ENCODE measurements at regions not wholly inside any gene's neighbourhood (a gene's known extent, or its start where the extent isn't known, plus 50 kb on each side); places are given as distances from the start of the nearest gene placed in this dataset.

DNA sequence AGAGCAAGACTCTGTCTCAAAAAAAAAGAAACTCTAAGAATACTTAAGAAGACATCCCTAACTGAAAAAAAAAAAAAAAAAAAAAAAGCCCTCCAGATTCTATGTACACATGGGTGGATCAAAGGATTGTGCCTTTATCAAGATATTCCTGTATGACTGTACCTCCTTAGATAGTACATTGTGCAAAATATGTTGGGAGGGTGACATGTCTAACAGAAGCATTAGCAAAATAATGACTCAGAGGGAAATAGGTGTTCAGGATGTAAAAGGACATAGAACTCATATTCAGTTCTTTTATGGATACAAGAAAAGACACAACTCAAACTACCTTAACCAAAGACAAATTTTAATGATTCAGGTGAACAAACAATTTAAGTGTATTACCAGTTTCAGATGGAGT, 269.8 kb upstream of the KAZN start:
- Mint-ChIP-seq H3K27me3 (peaks cover 28% of the 10 kb centered on the region), H3K9me3 (ENCODE audit: insufficient read depth) (peaks cover 2% of the 10 kb centered on the region), H3K27ac (no peak overlapping the region), H3K4me1 (no peaks in the 10 kb centered on the region), H3K4me3 (no peak overlapping the region)
- no peak for DNase-seq
- H3K36me3 ChIP-seq (replicated peaks in 1 of 2; ENCODE audit: control extremely low read depth in 1 of 2, control insufficient read depth in 1 of 2, extremely low read depth in 1 of 2, insufficient read depth in 2 of 2, low read length in 1 of 2): no peaks in the 10 kb centered on the region
- intact Hi-C loops (cut with micrococcal nuclease): no loop called here
- no peak overlapping the region for H3K27ac ChIP-seq (ENCODE audit: low read length in 2 of 2)
- H3K9ac ChIP-seq (ENCODE audit: low read length): no peak overlapping the region
- no peak for TF ChIP-seq EZH2 (IDR thresholded peaks at IDR 0.05; ENCODE audit: borderline replicate concordance, insufficient read depth, low read depth, low read length, poor library complexity, severe bottlenecking)
- TF ChIP-seq, protein P1, sequence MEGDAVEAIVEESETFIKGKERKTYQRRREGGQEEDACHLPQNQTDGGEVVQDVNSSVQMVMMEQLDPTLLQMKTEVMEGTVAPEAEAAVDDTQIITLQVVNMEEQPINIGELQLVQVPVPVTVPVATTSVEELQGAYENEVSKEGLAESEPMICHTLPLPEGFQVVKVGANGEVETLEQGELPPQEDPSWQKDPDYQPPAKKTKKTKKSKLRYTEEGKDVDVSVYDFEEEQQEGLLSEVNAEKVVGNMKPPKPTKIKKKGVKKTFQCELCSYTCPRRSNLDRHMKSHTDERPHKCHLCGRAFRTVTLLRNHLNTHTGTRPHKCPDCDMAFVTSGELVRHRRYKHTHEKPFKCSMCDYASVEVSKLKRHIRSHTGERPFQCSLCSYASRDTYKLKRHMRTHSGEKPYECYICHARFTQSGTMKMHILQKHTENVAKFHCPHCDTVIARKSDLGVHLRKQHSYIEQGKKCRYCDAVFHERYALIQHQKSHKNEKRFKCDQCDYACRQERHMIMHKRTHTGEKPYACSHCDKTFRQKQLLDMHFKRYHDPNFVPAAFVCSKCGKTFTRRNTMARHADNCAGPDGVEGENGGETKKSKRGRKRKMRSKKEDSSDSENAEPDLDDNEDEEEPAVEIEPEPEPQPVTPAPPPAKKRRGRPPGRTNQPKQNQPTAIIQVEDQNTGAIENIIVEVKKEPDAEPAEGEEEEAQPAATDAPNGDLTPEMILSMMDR (IDR thresholded peaks at IDR 0.05): no peak
- CTCF ChIA-PET: no interaction called here
- H3K4me1 ChIP-seq (ENCODE audit: control insufficient read depth in 2 of 2, insufficient read depth in 2 of 2, low read length in 2 of 2): no peaks in the 10 kb centered on the region
- no peaks in the 10 kb centered on the region for H3K27me3 ChIP-seq (replicated peaks in 1 of 4; ENCODE audit: control extremely low read depth in 1 of 4, control insufficient read depth in 3 of 4, insufficient read depth in 4 of 4, low read length in 3 of 4)
- no peaks in the 10 kb centered on the region for H4K20me1 ChIP-seq (ENCODE audit: control insufficient read depth, insufficient read depth, low read length, poor library complexity, severe bottlenecking)
- H3K4me3 ChIP-seq (ENCODE audit: control extremely low read depth in 1 of 5, extremely low read depth in 1 of 5, insufficient read depth in 1 of 5, low read depth in 2 of 5, low read length in 4 of 5): no peak overlapping the region
- no peak for ATAC-seq (ENCODE audit: low read depth)
- H3K9me3 ChIP-seq (ENCODE audit: control extremely low read depth in 1 of 3, control insufficient read depth in 2 of 3, insufficient read depth in 1 of 3, low read length in 2 of 3): peaks cover 0 to 3% (median 0%) of the 10 kb centered on the region in 3 donors
- no peak overlapping the region for H3K4me2 ChIP-seq (replicated peaks; ENCODE audit: low read depth, low read length, poor library complexity, severe bottlenecking)
- H3K79me2 ChIP-seq (ENCODE audit: control insufficient read depth, insufficient read depth, low read length): no peaks in the 10 kb centered on the region
- H2AFZ ChIP-seq (ENCODE audit: insufficient read depth, low read depth, low read length, poor library complexity, severe bottlenecking): no peak overlapping the region
- POLR2A ChIA-PET: no interaction called here

DNA sequence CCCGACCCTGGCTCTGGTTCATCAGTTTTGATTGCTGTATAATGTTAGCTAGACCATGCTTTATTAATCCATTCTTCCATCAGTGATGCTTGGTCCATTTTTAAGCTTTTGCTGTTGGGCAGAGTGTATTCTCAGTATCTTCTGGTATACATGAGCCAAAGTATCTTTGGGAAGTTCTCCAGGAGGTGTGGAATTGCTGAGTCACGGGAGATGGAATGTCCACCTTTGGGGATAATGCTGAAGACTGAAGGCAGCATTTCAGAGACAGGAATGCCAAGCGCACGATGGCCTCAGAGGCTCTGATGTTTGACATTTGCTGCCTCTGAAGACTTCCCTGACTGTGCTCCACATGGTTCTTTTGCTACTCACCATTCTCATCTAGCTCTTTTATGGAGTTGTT, 266.3 kb upstream of the KAZN start:
- ATAC-seq (ENCODE audit: low read depth) (no peak), DNase-seq (no peak)
- Histone ChIP-seq H3K4me2 (replicated peaks; ENCODE audit: low read depth, low read length, poor library complexity, severe bottlenecking) (no peak overlapping the region), H3K27me3 (replicated peaks in 1 of 4; ENCODE audit: control extremely low read depth in 1 of 4, control insufficient read depth in 3 of 4, insufficient read depth in 4 of 4, low read length in 3 of 4) (no peaks in the 10 kb centered on the region), H3K9me3 (ENCODE audit: control extremely low read depth in 1 of 3, control insufficient read depth in 2 of 3, insufficient read depth in 1 of 3, low read length in 2 of 3) (peaks cover 0 to 8% (median 0%) of the 10 kb centered on the region in 3 donors), H3K79me2 (ENCODE audit: control insufficient read depth, insufficient read depth, low read length) (no peaks in the 10 kb centered on the region), H3K4me3 (ENCODE audit: control extremely low read depth in 1 of 5, extremely low read depth in 1 of 5, insufficient read depth in 1 of 5, low read depth in 2 of 5, low read length in 4 of 5) (no peak overlapping the region), H2AFZ (ENCODE audit: insufficient read depth, low read depth, low read length, poor library complexity, severe bottlenecking) (no peak overlapping the region), H3K4me1 (ENCODE audit: control insufficient read depth in 2 of 2, insufficient read depth in 2 of 2, low read length in 2 of 2) (no peaks in the 10 kb centered on the region), H3K9ac (ENCODE audit: low read length) (no peak overlapping the region), H3K36me3 (replicated peaks in 1 of 2; ENCODE audit: control extremely low read depth in 1 of 2, control insufficient read depth in 1 of 2, extremely low read depth in 1 of 2, insufficient read depth in 2 of 2, low read length in 1 of 2) (no peaks in the 10 kb centered on the region), H3K27ac (ENCODE audit: low read length in 2 of 2) (no peak overlapping the region), H4K20me1 (ENCODE audit: control insufficient read depth, insufficient read depth, low read length, poor library complexity, severe bottlenecking) (no peaks in the 10 kb centered on the region)
- ChIA-PET POLR2A (interaction anchor here (0.7 kb wide), 1 partner anchor 706 kb away, joined by 5 read pairs; no protein-coding TSS in a partner anchor), CTCF (no interaction called here)
- TF ChIP-seq, protein P1 (IDR thresholded peaks at IDR 0.05): no peak
- TF ChIP-seq EZH2 (IDR thresholded peaks at IDR 0.05; ENCODE audit: borderline replicate concordance, insufficient read depth, low read depth, low read length, poor library complexity, severe bottlenecking): no peak
- Mint-ChIP-seq H3K4me3 (no peak overlapping the region), H3K27ac (no peak overlapping the region), H3K9me3 (ENCODE audit: insufficient read depth) (peaks cover 9% of the 10 kb centered on the region), H3K4me1 (no peaks in the 10 kb centered on the region), H3K27me3 (peaks cover 18% of the 10 kb centered on the region)
- 89% methylated on average over 4 of the region's 4 CpGs for WGBS (ENCODE audit: insufficient coverage)
- intact Hi-C loops (cut with micrococcal nuclease): no loop called here

All from B cell (primary cell).